ENCODE measurements at regions not wholly inside any gene's neighbourhood (a gene's known extent, or its start where the extent isn't known, plus 50 kb on each side); places are given as distances from the start of the nearest gene placed in this dataset.

DNA sequence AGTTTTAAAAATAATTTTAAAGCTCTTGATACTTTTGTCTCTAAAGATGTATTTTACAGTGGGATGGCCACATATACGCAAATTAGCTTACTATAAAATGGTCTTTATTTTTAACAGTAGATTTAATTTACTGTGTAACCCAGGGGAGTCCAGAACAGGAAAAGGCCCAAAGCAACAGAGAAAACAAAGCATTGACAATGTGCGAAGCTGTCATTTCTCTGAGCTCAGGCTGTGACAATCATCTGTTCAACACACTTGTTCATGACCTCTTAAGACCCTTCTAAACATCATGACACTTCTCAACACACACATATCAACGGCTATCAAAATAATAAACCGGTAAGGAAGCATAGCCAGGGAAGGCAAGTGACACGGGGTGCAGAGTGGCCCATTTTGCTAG is 499.6 kb upstream of the MPDZ start:
- DNase-seq (ENCODE audit: low read depth, low spot score): no peak
- H3K27ac ChIP-seq: no peak overlapping the region

DNA sequence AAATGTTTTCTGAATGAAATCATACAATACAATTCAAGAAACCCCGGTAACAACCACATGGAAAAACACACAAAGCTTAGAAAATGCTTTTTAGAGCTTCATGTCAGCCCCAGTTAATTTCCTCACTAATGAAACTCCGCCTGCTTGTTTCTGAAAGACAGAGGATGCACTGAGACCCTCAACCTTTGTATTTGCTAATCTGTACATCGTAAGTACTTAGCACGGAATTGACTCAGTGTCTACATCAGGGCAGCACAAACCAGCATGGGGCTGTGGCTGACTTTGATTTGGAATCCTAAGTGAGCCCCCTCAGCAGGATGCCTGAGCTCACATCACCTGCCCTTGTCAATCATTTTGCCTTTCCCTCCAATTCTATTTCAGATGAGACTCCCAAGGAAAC is 499.1 kb upstream of the MPDZ start:
- no peak for DNase-seq (ENCODE audit: low read depth, low spot score)
- H3K27ac ChIP-seq: no peak overlapping the region

DNA sequence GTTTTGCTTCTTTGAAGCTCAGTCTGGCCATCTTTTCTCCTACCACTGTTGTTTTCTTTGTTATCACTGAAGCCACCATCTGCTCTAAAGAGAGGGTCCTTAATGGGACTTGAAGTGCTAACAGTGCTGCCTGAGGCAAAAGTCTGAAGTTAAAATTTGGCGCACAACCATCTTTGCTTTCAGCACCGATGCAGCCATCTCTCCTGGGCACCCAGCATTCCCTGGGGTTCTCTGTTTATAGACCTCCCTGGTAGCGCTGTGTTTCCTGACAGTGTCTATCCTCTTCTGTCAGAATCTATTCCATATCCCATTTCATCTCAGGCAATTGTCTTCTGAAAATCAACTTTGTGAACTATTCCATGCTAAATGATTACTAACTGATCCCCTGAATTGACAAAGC is 491.5 kb upstream of the MPDZ start:
- DNase-seq (ENCODE audit: low read depth, low spot score): no peak

DNA sequence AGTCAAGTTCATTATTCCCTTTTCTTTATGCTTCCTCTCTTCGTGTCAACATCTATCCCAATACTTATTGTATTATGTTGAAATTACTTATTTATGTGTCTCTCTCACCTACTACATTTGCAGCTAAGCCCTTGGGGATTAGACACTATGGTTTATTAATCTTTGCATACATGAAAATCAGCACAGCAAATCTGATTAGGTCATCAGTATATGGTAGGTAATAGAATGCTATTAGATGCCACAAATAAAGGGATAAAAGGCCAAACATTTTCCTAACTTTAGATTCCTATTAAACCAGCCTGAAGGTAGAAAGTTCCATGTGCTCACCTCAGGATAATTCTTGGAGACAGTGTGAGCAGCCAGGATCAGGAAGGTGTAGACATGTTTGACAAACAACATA is 490.1 kb upstream of the MPDZ start:
- no peak overlapping the region for H3K27ac ChIP-seq
- no peak for DNase-seq (ENCODE audit: low read depth, low spot score)

More for the DNA sequence above, 491.5 kb upstream of the MPDZ start:
- H3K27ac ChIP-seq: no peak overlapping the region

DNA sequence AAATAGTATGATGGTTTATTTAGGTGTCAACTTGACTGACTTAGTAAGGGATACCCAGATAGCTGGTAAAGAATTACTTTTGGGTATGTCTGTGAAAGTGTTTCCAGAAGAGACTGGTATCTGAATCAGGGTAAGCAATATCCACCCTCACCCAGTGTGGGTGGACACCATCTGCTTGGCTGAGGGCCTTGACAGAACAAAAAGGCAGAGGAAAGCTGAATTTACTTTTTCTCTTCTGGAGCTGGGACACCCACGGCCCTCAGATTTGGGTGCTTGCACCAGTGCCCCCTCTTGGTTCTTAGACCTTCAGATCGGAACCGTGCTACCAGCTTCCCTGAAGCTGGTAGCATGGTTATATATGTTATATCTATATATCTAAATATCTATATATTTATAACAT is 489.5 kb upstream of the MPDZ start:
- DNase-seq (ENCODE audit: low read depth, low spot score): no peak
- H3K27ac ChIP-seq: no peak overlapping the region

DNA sequence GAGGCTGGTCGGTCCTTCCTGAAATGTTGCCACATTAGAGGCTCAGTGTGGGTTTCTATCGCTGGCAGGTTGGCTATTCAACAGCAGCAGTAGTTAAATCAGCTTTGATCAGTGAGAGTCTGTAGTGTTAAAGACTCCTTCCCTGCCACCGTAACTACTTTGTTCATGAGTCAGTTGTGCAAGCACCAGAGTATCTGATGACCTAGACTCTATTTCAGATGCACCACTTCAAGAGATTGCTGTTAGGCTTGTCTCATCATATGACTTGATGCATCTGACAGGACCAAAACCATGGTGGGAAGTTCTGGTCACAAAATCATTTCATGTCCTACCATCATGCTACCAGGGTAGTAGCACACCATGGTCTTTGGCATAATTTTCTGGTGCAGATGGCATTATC is 482.7 kb upstream of the MPDZ start:
- DNase-seq (ENCODE audit: low read depth, low spot score): no peak
- H3K27ac ChIP-seq: no peak overlapping the region

DNA sequence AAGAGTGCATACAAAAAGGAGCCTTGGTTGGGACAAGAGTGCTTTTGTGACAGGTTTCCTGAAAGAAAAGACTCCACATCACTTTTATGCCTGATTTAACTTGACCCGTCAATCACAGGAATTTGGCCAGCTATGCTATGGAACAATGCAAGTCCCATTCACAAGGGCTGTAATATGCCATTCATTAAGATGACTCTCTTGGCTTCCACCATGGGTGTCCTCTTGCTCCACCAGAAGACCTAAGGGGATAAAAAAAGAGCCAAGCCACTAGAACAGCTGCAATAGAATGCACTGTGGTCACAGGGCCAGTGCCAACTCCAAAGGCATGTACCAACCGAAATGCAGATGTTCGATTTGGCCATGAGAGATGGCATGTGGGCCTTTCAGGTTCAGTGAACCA is 480.1 kb upstream of the MPDZ start:
- no peak overlapping the region for H3K27ac ChIP-seq
- DNase-seq (ENCODE audit: low read depth, low spot score): no peak

DNA sequence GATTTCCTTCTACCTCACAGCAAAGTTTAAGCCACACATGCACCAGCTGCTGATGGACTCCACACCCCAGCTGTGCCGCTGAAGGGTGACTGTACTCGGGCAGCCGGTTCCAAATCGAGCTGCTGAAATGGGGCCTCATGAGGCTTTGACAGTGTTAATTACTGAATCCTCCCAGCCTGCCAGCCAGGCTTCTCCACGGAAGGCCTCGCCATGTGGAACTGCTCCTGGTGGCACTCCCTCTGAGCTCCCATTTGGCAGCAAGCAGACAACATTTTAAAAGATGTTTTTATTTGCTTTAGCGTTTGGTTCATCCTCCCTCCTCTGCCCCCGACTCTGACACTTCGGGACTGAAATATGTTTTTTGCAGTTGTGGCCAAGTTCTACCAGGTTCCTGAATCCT is 479.4 kb upstream of the MPDZ start:
- DNase-seq (ENCODE audit: low read depth, low spot score): no peak
- H3K27ac ChIP-seq: no peak overlapping the region

DNA sequence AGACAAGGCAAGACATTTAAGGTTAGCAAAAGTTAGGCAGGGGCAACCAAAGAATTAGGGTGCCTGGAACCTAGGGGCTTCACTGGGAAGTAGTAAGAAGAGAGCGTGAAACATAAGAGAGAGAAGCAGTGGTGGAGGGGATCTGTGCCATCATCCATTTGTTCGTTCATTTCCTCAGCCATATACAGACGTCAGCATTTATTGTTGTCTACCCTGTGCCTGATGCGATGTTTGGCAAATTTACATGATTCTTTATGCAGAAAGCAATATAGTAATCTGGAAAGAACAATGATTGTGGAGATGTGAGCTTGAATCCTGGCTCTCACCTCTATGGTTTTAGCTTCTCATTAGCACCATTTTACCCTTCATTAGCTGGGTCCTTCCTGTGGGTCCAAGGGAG is 477.5 kb upstream of the MPDZ start:
- DNase-seq (ENCODE audit: low read depth, low spot score): no peak
- no peak overlapping the region for H3K27ac ChIP-seq

DNA sequence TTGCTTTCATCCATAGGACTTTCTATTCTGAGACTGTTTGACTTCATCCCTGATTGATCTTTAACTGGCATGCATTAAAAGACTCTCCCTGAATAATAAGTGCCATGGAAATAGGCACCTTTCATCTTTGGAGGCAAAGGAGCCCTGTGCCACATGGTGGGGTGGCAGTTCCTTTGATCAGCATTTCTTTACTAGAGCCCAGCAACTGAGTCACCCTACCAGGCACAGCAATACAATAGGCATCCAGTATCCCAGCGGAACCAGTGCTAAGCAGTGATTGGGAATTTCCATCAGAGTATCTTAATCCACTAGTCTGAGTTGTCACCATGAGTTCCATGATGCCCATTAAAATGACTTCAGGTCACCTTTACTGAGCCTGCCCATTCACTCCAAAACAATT is 476.1 kb upstream of the MPDZ start:
- no peak for DNase-seq (ENCODE audit: low read depth, low spot score)
- no peak overlapping the region for H3K27ac ChIP-seq

DNA sequence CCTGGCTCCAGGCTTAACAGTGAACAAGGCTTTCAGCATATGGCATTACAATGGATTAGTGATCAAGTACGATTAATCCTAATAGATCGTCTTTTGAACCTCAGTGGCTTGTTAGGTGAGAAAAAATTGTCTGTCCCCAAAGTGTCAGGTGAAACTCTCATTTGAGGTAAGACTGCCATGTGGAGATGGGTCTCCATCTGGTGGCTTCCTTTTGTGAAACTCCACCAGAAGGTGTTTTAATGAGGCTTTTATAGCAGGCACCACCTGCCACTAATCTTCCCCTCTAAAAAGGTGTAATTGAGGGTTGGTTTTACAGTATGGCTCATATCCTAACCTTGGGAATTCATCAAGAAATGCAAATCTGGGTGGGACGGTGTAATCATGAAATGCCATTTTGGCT is 471.1 kb upstream of the MPDZ start:
- DNase-seq (ENCODE audit: low read depth, low spot score): no peak

DNA sequence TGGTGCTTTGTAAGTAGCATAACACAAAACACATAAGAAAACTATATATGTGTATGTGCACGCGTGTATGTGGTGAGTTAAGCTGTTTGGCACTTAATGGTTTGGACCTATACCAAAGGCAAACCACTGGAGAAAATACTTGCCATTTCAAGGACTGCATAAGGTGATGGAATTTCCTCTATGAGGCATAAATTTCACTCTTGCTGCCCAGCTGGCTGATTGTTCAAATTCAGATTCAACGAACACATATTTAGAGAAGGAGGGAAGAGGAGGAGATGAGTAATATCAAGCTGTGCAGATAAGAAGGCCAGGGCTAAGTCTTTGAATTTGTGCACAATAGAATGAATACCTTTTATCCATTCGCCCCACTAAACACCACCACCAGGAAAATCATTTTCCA is 470.6 kb upstream of the MPDZ start:
- H3K27ac ChIP-seq: peak overlapping the region; percentile 16
- DNase-seq (ENCODE audit: low read depth, low spot score): peak; percentile 79

More for the DNA sequence above, 471.1 kb upstream of the MPDZ start:
- H3K27ac ChIP-seq: peak overlapping the region; percentile 16

DNA sequence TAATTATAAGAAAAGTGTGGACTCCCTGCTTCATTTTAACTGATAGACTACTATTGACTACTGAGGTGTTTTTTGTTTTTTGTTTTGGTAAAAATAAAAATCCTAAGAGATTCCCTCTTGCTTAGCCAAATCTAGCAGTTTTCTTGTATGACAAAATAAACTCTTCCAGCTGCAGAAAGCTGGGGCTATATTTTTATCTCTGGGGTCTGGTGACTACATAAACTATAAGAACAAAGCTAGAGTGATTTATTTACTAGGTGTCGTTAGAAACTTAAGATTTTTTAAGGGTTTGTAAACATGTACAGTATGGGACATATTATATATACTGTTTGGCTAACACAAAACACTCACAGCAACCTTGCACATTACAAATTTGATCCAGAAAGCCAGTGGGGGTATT is 467.4 kb upstream of the MPDZ start:
- no peak for DNase-seq (ENCODE audit: low read depth, low spot score)
- no peak overlapping the region for H3K27ac ChIP-seq

DNA sequence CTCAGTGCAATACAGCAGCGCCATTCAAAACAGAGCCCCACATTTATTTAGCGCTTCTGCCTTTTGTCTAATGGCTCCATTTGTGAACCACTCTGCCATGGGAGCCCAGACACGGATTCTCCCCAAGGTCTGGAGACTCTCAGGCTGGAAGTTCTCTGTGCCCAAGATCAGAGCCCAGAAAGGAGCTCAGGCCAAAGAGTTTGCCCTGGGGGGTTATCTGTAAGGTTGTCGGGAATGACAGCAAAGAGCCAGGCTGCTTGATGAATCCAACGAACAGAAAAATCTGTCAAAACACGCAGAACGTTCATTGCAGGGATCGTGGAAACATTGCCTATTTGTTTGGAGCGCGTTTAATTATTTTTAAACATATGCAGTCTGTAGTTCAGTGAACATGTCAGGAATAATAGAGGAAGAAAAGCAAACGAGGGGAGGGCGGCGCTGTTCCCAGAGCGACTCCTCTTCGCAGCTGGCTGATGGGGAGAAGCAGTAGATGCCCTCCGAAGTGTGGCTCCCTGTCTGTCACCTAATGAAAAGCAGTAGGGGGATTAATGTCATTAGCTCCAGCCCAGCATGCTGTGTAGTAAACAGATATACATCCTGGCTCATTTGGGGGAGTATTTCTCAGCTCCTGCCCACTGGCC is 464.9 kb upstream of the MPDZ start:
- DNase-seq (ENCODE audit: low read depth, low spot score): no peak
- no peak overlapping the region for H3K27ac ChIP-seq

DNA sequence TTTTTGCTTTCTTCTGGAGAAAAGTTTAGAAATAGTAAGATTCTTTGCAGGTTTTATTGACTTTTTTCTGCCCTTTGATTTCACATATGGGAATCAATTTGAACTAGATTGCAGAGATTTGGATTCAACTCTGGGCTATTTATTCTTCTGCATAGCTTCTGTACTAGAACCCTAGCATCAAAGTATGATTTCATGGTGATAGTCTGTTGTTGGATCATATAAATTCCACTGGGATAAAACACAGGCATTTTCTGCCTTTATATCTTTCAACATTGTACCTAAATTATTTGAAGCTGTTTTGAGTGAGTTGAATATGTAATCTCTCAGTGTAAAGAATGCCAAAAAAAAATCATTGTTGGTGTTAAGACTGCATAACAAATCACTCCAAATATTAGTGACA is 458.4 kb upstream of the MPDZ start:
- H3K27ac ChIP-seq: no peak overlapping the region
- no peak for DNase-seq (ENCODE audit: low read depth, low spot score)

DNA sequence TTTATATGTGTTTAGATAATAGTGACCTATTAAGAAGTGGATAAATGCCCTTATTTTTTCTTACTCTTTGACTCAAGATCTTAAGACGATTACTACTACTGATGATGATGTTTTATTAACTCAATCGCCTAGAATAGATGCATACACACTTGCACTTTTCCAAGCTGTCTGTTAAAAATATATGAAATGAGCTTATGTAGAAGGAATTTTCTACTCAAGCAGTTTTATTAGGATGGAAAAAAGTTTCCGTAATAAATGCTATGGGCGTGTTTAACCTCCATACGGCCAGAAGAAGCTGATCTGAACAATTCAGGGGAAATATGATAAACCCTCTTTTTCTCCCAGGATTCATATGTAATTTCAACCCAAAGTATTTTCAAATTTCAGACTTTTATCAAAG is 455.7 kb upstream of the MPDZ start:
- no peak overlapping the region for H3K27ac ChIP-seq
- DNase-seq (ENCODE audit: low read depth, low spot score): no peak

DNA sequence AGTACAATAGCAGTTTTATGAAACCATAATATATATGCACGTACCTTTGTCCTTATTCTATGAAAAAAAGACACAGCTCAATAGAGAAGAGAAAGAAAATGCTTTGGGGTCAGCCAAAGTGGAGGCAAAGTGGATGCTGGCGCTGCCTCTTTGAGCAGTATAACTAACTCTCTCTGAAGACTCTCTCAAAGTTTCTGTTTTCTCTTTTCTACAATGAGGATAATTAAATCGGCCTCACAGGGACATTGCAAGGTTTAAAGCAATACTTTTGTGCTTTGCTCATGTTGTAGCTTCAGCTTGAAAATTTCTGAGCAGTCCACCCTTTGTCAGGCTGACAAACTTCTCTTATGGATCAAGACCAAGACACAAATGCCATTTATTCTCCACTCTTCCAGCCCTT is 455.1 kb upstream of the MPDZ start:
- no peak for DNase-seq (ENCODE audit: low read depth, low spot score)
- H3K27ac ChIP-seq: no peak overlapping the region

DNA sequence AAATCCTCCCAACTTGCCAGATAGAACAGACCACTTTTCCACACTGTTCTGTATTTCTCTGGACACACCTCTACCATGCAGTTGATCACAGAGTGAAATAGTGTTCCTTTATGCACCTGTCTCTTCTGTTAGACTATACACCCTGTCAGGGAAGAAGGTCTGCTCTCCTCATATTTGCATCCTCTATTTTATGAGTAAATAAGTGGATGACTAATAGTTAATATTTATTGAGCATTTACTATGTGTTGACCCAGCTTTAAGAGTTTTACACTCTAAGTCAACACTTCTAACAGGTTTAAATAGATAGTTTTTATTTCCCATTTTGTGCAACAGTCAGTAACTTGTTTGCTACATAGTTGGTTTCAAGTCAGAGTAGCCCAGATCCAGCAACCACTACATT is 452.8 kb upstream of the MPDZ start:
- no peak overlapping the region for H3K27ac ChIP-seq
- DNase-seq (ENCODE audit: low read depth, low spot score): no peak

DNA sequence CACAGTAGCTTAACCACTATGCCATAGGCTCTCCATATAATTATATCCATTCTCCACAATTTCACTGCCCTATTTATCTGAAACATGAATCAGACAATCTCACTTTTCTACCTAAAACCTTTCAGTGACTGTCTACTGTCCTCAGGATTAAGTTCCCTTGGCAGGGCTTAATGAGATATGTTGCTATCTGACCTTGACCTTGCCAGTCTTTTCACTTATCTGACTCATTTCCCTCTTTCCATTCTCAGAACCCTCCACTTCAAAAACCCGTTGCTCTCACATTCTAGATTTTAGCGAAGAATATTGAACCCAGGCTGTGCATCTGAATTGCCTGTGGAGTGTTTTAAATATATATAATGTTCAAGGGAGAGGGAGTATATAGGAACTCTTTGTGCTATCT is 452.1 kb upstream of the MPDZ start:
- no peak overlapping the region for H3K27ac ChIP-seq
- DNase-seq (ENCODE audit: low read depth, low spot score): no peak

DNA sequence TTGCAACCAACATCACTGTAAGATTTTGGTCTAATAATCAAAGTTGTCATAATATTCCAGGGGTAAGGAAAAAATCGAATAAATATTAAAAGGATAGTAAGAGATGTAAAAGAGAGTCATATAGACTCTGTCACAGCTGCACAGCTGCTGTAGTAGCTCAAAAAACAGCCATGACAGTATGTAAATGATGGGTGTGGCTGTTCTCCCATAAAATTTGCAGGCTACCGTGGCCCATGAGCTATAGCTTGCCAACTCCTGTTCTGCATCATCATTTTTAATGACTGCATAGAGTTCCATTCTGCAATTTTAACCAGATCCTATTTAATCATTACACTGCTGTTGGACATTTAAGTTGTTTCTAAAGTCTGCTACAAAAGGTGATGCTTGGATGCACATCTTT is 450.5 kb upstream of the MPDZ start:
- DNase-seq (ENCODE audit: low read depth, low spot score): no peak
- H3K27ac ChIP-seq: no peak overlapping the region

DNA sequence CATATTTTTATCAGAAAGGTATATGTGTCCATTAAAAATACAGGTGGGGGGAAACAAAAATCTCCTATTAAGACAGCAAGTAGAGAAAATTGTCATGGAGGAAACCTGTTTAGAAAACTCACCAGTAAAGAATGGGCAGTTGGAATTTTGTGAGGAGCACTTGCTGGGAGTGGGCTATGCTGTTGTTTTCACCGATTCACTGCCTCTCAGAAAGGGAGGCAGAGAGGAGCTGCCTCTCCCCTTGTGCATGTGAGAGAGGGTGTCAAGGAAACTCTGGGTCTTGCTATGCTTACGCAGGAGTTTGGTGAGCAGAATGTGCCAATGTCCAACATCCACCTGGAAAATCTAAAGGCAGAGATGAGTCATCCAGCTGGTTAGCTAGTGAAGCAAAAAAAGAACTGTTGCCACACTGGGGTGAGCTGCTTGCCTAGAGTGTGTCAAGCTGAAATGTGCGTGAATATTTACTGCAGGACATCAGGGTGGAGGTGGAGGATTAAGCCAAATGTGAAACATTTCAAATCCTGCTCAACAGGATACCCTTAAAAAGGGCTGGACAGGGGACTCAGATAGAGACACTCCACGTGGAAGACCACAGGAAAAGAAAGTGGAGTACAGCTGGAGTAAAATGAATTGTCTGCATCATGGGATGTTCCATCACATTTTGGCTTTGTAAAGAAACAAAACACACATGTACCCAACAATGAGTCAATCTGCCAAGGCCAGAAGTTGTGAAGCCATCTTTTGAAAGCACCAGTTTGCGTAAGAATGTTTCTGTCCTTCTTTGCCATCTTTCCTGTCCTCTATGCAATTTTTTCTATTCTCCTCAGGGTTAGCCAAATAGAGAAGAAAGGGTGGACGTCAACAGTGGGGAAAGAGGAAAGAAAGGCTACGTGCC is 449.7 kb upstream of the MPDZ start:
- H3K27ac ChIP-seq: no peak overlapping the region

DNA sequence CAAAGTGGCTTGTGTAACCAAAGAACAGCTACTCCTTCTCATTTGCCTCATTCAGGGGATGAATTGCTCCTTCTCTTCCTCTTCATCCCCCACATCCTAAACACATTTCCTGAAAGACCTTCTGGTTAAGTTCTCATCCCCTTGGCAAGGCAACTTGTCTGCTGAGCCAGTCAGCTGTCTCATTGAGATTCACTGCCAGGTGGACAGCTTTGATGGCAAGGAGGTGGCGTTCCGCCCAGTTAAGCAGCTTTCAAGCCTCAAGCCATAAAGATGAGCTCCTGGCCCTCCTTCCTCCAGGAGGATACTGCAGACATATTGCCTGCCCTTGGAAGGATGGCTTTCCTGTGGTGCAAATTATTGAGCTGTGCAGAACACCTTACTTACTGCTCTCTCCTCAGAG is 448.6 kb upstream of the MPDZ start:
- H3K27ac ChIP-seq: no peak overlapping the region
- DNase-seq (ENCODE audit: low read depth, low spot score): no peak

More for the DNA sequence above, 449.7 kb upstream of the MPDZ start:
- peak; percentile 5 for DNase-seq (ENCODE audit: low read depth, low spot score)

All from epithelial cell of prostate (primary cell).